ENCODE measurements at regions not wholly inside any gene's neighbourhood (a gene's known extent, or its start where the extent isn't known, plus 50 kb on each side); places are given as distances from the start of the nearest gene placed in this dataset.

GRCh38 chr18:7429831-7430230, 137.3 kb upstream of the PTPRM start:
- DNase-seq: no peak

- no peak for DNase-seq
These were observed 130.9 kb upstream of the PTPRM start for GRCh38 chr18:7436166-7436565.

GRCh38 chr18:7437870-7438269, 129.2 kb upstream of the PTPRM start:
- DNase-seq: no peak

GRCh38 chr18:7438646-7439045, 128.5 kb upstream of the PTPRM start:
- DNase-seq: no peak

- no peak for DNase-seq
These were observed 119.6 kb upstream of the PTPRM start for GRCh38 chr18:7447318-7448028.

GRCh38 chr18:7452331-7452730, 114.8 kb upstream of the PTPRM start:
- peak; percentile 30 for DNase-seq

- DNase-seq: no peak
These were observed 112.7 kb upstream of the PTPRM start for GRCh38 chr18:7454429-7454828.

- DNase-seq: peak; percentile 8
These were observed 110.7 kb upstream of the PTPRM start for GRCh38 chr18:7456376-7456775.

GRCh38 chr18:7457262-7457661, 109.9 kb upstream of the PTPRM start:
- DNase-seq: no peak

- no peak for DNase-seq
These were observed 108.2 kb upstream of the PTPRM start for GRCh38 chr18:7458884-7459283.

GRCh38 chr18:7459851-7460770, 107.0 kb upstream of the PTPRM start:
- DNase-seq: no peak

- DNase-seq: no peak
These were observed 102.7 kb upstream of the PTPRM start for GRCh38 chr18:7464245-7464966.

GRCh38 chr18:7466190-7466589, 100.9 kb upstream of the PTPRM start:
- DNase-seq: no peak

- peak; percentile 10 for DNase-seq
These were observed 99.2 kb upstream of the PTPRM start for GRCh38 chr18:7467708-7468466.

GRCh38 chr18:7470101-7470500, 97.0 kb upstream of the PTPRM start:
- no peak for DNase-seq

GRCh38 chr18:7470503-7470902, 96.6 kb upstream of the PTPRM start:
- no peak for DNase-seq

- DNase-seq: no peak
These were observed 90.7 kb upstream of the PTPRM start for GRCh38 chr18:7476386-7476785.

- DNase-seq: no peak
These were observed 87.4 kb upstream of the PTPRM start for GRCh38 chr18:7479756-7480155.

- no peak for DNase-seq
These were observed 86.2 kb upstream of the PTPRM start for GRCh38 chr18:7480879-7481278.

GRCh38 chr18:7482342-7482741, 84.8 kb upstream of the PTPRM start:
- DNase-seq: no peak

- no peak for DNase-seq
These were observed 81.5 kb upstream of the PTPRM start for GRCh38 chr18:7485616-7486015.

GRCh38 chr18:7488571-7488970, 78.5 kb upstream of the PTPRM start:
- no peak for DNase-seq

- no peak for DNase-seq
These were observed 77.0 kb upstream of the PTPRM start for GRCh38 chr18:7490104-7490503.
